CD4-positive, alpha-beta T cell treated with Interleukin-1 beta for 1 hour (primary cell): ENCODE measurements at regions not wholly inside any gene's neighbourhood (a gene's known extent, or its start where the extent isn't known, plus 50 kb on each side); places are given as distances from the start of the nearest gene placed in this dataset.

Experiments
- DNase-seq, 2 donors: peaks; one replicate each; pipeline ENCODE4 v3.0.0-alpha.2; 2020 to 2022

DNA sequence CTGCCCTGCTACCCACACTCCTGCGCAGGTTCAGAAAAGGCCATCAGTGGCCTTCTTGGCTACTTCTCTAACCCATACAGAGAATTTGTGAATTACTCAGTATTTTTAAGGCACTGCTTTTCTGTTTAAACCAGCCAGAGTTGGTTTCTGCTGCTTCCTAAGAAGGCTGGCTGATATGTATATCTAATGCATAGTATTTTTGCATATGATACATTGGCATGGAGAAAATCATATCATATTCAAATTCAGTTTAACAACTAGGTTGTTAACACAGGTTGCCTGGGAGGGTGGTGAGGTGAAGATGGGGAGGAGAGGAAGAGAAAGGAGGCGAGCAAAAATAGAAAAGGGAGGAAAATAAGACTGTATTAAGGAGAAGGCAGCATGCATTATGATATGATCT, 132.8 kb upstream of the ADPGK start:
- DNase-seq, result no peak

DNA sequence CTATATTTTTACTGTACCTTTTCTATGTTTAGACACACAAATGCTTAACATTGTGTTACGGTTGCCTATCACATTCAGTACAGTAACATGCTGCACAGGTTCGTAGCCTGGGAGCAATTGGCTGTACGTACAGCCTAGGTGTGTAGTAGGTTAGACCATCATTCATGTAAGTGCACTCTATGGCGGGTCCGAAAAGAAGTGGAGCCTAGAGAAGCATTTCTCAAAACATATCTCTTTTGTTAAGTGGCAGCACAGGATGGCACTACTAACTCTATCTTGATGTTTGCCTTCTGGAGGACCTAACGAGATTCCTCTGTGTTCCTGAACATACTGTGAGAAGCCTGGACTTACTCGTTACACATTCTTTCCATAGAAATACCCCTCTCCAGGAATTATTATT, 132.3 kb upstream of the ADPGK start:
- DNase-seq, result no peak

DNA sequence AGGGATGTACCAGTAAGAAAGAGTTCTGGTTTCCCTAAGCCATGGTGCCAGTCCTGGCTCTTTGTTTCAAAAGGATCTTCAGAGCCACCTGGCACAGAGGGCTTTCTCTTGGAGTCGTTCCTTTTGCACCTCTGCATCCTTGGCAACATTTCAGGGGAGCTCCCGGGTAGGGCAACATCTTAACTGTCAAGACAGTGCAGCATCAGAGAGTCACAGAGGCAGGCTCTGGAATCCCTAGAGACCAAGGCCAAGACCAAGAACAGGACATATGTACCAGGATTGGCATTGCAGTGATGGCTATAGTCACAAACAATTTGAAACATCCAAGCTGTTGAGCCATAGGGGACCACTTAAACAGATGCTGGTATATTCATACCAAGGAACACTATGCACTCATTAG, 129.4 kb upstream of the ADPGK start:
- DNase-seq, result no peak

DNA sequence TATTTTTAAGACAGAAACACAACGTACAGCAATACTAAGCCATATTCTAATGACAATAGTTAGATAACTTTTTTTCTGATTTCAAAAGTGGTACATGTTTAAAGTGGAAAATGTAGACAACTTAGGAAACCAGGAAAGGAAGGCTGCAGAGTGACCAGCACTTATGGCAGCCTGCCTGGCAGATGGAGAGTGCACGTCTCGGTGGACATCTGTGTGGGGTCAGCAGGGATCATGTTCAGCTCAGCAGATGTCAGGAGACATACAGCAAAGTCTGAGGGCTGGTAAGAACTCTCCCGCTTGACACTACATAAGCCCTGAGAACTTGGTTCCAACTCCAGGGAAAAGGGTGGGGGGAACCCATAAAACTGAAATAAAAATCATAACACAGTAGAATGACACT, 128.6 kb upstream of the ADPGK start:
- no peak for DNase-seq

DNA sequence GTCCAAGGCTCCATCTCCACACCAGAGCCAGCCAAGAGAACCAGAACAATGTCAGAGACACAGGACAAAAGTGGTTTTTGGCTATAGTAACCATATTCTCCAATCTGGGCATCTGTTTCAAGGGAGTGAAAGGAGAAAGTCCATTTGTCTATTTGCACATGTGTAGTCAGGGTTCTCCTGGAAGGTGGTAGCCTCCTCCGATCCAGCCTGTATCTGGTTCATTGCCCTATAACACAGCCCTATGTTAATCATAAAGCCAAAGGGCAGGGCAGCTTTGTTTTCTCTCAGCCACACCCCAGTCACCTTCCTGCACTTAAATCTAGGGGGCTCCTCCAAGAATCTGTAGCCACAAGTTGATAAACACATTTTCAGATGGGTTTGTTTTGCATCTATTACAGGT, 128.1 kb upstream of the ADPGK start:
- no peak for DNase-seq

DNA sequence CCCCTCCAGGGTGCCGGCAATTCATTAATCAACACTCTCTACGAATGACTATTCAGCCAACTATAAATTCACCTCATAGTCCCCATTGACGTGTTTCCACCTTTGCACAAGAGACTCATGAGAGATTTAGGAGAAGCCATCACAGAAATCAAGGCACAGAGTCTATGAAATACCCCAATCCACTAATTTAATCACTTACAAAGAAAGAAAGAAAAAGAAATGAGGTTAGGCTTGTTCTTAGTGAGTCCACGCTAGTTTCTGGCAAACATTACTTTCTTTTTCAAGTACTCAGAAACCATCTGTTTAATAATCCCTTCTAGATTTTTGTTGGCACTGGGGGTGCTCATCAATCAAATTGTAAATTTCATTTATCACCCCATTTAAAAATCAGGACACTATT, 125.2 kb upstream of the ADPGK start:
- DNase-seq, result no peak

DNA sequence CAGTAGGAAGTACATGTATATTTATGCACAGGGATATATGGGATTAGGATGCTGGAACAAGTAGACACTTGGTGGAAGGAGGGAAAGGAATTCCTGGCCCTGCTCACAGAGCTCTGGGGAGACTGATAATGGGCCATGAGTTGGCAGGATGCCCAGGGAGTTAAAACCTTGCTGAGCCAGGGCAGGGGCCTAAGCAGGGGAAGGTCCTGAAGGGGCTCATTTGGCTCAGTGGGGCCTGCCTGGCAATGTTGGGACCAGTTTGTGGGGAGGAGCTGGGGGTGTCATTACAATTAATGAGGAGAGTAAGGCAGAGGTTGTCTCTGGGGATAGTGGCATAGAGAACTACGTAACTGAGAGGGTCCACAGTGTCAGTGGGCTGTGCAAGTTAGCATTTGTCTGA, 124.2 kb upstream of the ADPGK start:
- DNase-seq, result no peak

DNA sequence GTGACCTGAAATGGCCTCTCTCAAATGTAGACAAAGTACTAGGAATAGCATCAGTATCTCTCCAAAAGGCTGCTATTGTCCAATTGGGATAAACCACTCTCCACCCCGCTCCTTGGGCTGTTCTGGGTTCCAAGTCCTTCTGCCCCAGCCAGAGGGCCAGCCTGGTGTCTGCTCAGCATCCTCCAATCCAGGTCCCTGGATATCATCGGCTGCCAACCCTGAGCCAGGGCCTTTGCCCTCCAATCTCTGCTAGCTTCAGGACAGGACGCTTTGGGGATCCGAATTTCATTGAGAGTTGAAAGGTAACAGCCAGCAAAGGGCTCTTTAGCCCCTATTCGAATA, 119.3 kb upstream of the ADPGK start:
- DNase-seq, result no peak

DNA sequence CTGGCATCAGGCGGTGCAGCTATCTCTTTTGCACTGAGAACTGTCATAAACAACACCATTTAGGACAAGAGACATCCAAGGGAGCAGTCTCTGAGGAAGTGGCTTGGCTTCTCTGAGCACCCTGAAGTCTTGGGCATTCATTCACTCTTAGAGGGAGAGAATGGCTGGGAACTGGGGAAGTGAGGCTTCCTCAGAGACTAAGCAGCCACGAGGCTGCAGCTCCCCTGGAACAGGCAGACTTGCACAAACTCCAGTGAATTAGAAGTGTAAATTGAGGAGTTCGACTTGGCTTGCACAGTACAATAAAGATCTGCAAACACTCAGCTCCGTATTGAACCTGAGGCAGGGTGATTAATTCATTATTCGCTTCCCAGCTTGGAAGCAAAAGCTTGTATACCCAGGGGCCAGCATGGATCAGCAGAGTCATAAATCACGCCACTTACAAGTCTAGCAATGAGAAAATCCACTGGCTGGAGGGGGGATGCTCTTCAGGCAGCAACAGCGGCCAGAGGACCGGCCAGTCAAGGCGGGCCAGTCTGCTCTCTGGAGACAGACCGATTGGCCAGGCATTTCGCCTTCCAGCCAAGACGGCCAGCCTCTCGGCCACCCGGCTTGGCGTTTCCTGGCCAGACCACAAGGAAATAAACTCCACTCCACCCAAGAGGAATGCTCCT, 118.8 kb upstream of the ADPGK start:
- no peak for DNase-seq

DNA sequence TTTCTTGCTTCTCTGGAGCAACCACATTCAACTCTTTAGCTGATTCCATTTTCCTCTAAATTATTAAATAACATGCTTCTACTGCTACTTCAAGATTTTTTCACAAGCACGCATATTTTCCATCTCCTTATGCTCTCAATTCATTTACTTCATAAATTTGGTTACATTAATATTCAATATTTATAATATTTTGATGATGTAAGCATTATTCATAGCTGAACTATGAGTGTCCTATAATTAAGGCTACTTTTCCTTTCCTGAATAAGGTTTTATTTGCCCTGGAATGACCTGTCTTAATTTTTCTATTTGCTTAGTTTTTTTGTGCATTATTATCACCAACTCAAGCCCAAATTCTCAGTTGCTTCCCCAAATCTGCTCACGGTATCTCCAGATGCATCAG, 109.4 kb upstream of the ADPGK start:
- DNase-seq, result no peak

DNA sequence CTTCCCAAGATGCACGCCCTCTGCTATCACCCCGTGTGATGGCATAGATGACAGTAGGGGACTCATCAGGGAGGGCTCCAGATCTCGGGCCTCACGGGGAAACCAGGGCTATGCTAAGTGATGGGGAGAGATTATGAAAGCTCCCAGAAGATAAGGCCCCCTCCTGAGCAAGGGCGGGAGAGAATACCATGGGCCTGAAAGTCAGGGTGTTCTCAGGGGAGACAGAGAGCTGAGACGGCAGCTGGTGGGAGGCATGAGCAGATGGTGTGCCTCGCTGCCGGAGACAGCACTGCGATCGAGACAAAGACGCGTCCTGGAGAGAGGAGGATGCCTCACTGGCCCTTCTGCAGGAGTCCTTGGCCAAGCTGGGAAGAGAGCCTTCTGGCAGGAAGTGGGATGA, 106.5 kb upstream of the ADPGK start:
- no peak for DNase-seq

DNA sequence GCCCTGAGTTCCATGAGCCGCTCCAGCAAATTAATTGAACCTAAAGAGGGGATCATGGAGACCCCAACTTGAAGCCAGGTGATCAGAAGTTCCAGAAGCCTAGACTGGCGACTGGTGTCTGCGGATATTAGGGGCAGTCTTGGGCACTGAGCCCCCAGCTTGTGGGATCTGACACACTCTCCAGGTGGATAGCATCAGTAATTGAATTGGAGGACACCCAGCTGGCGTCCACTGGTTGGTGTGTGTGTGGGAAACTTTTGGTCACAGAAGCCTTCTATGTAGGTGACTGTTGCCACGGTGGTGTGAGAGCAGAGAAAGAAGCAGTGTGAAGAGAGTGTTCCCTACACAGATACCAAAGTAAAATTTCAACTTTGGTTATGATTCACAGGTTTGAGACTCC, 106.0 kb upstream of the ADPGK start:
- no peak for DNase-seq

DNA sequence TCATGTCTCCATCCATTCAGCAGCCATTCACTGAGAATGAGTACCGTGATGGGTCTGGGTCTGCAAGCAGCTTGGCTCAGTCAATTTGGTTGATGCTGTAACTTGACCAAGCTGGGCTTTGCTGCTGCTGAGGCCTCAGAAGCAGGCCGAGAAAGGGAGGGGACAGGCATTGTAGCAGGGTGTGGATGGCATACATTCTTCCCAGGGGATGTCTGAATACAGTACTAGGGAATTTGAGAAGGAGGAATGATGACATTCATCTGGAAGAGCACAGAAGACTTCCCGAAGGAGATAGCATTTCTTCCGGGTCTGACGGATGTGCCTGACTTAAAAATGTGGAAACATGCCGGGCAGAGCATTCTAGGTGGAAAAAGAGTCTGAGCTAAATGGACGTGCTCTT, 105.3 kb upstream of the ADPGK start:
- DNase-seq, result no peak

DNA sequence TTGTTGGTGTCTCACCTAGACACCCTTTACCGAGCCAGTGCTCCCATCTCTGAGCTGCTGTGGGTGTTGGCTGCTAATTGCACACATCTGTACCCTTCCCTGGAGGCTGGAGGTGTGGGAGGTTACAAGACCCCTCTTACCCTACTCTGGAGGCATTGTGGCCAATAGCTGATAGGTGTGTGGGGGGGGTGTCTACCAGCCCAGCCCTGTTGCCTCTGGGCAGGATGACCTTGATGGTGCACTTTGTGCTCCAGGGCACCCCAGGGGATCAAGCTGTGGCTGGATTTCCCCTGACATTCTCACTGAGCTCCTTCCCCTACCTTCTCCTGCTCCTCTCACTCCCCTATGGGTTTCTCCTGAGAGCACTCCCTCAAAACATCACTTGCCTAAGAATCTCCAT, 104.7 kb upstream of the ADPGK start:
- DNase-seq, result no peak

DNA sequence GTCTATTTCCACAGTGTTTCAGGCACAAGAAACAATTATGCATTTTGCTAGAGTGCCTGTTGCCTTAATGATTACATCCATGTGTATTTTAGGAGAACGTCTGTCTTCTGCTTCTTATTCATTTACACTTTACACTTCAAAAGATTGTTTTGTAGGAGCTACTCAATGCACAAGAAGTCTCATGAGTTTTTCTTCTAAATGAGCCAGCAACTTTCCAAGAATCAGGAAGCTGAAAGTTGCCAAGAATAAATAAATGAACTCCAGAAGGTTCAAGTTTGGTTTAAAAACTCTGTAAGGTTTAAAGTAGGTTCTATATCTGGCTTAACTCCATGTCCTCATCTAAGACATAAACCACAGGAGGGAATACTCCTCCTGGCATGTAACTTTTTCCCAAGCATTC, 103.8 kb upstream of the ADPGK start:
- no peak for DNase-seq

DNA sequence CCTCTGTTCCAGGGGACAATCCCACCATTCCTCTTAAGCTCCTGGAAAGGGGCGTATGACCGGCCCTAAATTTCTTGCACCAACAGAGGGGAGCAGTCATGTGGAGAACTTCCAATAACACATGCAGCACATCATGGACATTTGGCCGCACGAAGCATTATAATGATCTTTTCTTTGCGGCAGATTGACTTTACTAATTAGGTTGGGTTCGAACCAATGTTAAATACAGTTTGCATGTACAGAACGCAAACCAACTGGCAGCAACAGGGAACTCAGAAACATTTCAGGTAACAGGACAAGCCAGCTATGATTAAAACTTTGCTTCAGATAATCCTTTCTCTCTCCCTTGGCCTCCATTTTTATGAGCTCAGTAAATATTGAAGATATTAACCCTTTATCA, 100.8 kb upstream of the ADPGK start:
- no peak for DNase-seq

DNA sequence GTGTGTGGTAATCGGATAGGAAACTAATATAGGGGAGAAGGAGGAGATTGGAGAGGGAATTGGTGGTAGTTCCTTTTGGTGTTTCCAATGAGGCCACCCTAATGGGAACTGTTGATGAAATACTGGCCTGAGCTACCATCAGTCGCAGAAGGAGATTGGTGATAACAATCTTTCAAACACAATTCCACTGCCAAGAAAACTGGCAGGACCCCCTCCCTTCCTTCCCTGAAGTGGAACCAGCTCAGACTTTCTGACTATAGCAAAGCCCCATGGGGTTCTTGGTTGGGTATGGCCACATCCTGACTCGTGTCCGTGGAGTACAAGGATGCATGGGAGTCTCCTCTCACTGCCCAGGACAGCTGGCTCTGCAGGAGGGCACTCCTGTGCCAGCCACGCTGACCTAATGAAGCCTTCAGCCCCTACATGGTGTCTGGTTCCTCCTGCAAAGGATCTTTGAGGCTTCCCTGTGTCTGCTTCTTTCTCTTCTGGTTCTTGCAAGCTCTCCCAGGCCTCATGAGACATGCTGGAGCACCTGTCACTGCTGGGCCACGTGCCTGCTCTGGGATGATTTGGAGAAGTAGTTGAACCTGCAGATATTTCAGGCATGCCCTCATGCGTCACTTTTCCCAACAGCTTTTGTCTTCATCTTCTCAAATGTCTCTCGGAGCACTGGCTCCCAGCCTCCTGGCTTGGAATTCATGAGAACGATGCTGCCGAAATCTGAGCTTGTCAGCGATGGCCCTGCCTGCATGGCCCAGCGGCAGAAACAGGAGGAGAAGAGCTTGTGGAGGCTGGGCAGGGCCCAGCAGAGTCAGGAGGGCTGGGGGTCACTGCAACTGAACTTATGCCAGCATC, 90.0 kb upstream of the ADPGK start:
- no peak for DNase-seq

DNA sequence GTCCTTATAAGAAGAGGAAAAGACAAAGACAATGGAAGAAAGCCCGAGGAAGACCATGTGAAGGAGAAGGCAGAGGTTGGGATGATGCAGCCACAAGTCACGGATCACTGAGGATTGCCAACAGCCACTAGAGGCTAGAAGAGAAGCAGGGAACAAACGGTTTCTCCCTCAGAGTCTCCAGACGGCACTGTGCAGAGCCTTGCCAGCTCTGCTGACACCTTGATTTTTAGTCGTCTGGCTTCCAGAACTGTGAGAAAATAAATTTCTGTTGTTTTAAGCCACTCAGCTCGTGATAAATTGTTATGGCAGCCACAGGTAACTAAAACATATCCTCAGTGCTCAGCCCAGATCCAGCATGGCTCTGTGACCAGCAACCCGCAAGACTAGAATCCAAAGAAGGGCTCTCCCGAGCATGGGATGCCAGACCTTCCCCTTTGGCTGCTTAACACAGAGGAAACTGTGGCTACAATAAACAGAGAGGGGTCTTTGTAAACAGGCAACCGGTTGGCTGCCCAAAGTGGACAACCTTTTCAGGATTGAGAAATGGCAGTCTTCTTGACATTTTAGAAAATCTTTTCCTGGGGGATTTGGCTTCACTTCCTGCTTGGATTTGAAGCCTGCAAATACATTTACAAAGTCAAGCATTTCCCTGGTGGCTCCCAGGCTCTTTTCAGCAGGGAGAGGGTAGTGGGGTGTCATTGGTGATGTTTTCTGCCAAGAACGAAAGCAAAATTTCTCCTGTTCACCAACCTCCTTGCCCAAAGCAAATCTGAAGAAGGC, 88.7 kb upstream of the ADPGK start:
- no peak for DNase-seq

DNA sequence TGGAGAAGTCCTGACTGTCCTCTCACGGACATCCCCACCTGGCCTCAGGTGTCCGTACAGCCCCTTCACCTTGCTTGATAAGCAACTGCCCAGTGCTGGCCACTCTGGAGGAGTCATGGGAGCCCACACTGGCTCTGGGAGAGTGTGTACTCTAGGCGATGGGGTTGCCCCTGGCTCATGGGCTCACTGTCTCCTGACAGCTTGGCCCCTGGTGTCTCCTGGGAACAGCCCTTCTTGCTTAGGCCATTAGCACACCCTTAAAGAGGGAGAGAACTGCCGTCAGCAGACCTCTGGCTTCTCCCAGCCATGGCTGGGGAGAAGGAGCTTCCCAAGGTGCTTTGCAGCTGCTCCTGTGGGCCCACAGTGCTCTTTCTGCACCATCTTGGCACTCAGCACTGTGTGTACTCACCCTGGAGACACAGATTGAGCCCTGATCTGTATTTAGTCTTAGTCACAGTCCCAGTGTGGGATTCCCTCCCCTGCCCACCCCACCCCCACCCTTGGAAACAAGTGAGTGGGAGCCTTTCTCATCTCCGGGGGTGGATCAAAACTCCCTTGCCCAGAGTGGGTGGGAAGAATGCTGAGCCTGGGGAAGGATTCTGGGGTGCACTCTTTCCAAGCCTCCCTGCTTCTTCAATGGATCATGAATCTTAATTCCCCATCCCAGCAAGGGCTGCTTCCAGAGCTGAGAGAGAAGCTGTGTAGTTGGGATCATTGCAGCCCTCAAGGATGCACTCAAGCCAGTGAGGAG, 83.5 kb upstream of the ADPGK start:
- DNase-seq, result no peak

DNA sequence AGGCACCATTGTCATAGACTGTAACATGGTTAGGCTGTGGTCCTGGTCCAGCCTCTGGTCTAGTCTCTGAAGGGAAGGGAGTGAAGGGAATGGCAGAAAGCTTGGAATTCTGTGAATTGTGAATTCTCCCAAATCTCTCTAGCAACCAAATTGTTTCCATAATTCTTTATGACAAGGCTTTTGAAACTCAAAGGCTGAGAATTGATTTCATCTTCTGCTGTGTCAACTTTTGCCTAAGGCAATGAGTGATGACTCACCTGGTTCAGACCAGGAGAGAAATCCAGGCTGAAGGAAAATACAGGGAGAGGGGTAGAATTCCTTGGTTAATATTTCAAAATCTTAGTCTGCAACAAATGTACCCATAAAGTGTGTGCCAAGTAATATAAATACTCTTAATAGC, 82.6 kb upstream of the ADPGK start:
- DNase-seq, result no peak

DNA sequence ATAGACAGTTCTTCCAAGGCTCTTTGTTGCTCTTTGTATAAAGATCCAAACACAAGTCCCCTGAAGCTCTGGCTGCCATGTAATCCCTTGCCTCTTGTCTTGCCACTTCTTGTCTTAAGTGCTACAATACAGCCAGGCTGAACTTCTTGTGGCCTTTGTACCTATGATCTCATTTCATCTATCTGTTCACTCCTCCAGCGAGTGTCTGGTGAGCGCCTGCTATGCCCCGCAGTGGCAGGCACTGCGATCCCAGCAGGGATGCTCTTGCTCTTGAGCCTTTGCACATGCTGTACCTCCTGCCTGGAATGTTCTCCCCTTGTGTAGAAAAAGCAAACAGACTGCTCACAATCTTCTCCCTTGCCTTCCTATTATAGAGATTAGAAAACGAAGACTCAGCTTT, 81.9 kb upstream of the ADPGK start:
- DNase-seq, result no peak

DNA sequence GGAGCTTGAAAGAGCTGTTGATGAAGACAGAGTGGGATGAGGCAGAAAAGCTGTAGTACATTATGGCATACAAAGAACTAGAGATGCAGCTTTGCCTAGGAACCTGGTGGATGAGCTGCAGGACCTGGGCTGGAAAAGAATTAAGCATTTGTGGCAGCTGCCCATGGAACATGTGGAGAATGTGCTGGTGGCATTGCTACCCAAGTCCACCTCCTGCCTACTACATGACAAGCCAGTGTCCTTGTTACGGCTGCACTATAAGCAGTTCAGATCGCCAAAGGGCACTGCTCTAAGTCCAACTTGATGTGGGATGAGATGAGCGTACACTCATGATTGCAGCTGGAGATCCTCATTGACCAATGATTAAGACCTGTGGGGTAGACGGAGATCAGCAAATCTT, 81.1 kb upstream of the ADPGK start:
- no peak for DNase-seq

DNA sequence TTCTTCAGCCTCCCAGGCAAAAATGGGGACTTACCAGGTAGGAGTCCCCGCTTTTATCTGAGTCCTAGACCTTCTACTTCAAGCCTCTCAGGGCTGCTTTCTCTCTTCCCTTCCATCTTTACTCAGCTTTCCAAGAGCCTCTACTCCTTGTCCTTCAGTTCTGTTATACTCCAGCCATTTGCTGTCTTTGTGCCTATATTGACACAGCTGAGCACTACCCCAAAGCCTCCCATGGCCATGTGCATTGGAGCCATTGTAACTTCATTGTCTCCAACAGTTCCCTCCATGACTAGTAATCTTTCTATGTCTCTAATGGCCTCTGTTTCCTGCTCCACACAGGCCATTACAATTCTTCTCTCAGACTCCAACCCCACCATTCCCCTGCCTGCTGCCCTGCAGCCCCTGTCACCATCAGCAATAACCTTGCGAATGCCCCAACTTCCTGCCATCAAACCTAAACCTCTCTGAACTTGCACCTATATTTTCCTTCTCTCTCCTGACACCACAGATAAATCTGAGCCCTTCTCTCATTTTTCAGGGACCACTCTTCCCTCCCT, 77.9 kb upstream of the ADPGK start:
- DNase-seq, result no peak
